ENCODE measurements at regions not wholly inside any gene's neighbourhood (a gene's known extent, or its start where the extent isn't known, plus 50 kb on each side); places are given as distances from the start of the nearest gene placed in this dataset.

DNA sequence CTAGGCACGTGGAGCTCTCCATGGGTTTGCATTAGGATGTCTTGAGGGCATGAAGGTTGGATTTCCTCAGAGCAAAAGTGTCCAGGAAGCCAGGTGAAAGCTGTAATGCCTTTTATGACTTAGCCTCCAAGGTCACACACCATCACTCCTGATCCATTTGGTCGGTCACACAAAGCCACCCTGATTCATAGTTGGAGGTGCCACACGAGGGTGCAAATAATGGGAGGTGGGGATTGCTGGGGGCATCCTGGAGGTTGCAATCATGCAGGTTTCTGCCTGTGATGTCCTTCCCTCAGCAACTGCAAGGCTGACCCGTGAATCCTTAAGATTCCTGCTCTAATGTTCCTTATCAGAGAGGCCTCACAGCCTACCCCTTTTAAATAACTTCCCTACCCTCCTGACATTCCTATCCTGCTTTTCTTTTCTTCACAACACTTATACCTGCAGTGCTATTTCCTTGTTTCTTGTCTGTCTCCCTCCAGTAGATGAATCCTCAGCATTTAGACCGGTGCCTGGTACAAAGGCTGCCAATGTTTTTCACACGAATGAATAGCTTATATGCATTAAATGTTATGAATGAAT, 97.1 kb downstream of the LIPG start:
- DNase-seq (no peak), FAIRE-seq (no peak)
- H3K9ac ChIP-seq (ENCODE audit: low read length in 3 of 3) = no peak overlapping the region

DNA sequence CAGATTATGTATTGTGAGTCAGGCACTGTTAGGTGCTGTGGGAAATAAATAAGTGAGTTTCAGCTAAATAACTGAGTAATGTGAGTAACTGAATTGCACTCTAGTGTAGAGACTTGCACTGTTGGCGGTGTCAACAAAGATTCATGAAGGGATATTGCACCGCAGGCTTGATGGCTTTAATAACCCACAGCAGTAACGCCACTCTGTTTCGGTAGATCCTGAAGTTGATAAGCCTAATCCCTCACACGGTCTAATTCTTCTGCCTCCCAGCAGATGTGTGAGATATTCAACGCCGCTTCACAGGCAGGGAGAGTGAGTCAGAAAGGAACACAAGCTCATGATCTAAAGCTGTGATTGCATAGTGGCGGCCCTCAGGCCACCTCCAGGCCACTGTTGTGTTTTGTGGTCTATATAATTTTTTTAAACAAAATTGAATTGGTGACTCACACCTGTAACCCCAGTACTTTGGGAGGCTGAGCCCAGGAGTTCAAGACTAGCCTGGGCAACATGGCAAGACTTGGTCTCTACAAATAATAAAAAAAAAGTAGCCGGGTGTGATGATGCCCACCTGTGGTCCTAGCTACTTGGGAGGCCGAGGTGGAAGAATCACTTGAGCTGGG, 94.3 kb downstream of the LIPG start:
- no peak for FAIRE-seq

More for the DNA sequence above, 97.1 kb downstream of the LIPG start:
- Histone ChIP-seq H3K4me3 (ENCODE audit: low read length in 3 of 3) (no peak overlapping the region), H3K9me3 (ENCODE audit: control insufficient read depth in 2 of 3, insufficient read depth in 1 of 3, low read length in 3 of 3) (no peaks in the 10 kb centered on the region), H3K27ac (ENCODE audit: low read depth in 2 of 2, low read length in 2 of 2) (no peak overlapping the region), H3K27me3 (ENCODE audit: control insufficient read depth, insufficient read depth, low read length) (no peaks in the 10 kb centered on the region), H3K4me1 (ENCODE audit: control insufficient read depth in 2 of 3, insufficient read depth in 2 of 3, low read depth in 1 of 3, low read length in 3 of 3) (peaks cover 0 to 14% (median 0%) of the 10 kb centered on the region in 3 donors), H3K36me3 (ENCODE audit: control insufficient read depth in 2 of 3, insufficient read depth in 3 of 3, low read length in 3 of 3) (no peaks in the 10 kb centered on the region)
- TF ChIP-seq, protein P1, sequence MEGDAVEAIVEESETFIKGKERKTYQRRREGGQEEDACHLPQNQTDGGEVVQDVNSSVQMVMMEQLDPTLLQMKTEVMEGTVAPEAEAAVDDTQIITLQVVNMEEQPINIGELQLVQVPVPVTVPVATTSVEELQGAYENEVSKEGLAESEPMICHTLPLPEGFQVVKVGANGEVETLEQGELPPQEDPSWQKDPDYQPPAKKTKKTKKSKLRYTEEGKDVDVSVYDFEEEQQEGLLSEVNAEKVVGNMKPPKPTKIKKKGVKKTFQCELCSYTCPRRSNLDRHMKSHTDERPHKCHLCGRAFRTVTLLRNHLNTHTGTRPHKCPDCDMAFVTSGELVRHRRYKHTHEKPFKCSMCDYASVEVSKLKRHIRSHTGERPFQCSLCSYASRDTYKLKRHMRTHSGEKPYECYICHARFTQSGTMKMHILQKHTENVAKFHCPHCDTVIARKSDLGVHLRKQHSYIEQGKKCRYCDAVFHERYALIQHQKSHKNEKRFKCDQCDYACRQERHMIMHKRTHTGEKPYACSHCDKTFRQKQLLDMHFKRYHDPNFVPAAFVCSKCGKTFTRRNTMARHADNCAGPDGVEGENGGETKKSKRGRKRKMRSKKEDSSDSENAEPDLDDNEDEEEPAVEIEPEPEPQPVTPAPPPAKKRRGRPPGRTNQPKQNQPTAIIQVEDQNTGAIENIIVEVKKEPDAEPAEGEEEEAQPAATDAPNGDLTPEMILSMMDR (IDR thresholded peaks at IDR 0.05; ENCODE audit: borderline replicate concordance, extremely low read depth, insufficient read depth) = no peak
- intact Hi-C loops (cut with DNase I) = no loop called here

DNA sequence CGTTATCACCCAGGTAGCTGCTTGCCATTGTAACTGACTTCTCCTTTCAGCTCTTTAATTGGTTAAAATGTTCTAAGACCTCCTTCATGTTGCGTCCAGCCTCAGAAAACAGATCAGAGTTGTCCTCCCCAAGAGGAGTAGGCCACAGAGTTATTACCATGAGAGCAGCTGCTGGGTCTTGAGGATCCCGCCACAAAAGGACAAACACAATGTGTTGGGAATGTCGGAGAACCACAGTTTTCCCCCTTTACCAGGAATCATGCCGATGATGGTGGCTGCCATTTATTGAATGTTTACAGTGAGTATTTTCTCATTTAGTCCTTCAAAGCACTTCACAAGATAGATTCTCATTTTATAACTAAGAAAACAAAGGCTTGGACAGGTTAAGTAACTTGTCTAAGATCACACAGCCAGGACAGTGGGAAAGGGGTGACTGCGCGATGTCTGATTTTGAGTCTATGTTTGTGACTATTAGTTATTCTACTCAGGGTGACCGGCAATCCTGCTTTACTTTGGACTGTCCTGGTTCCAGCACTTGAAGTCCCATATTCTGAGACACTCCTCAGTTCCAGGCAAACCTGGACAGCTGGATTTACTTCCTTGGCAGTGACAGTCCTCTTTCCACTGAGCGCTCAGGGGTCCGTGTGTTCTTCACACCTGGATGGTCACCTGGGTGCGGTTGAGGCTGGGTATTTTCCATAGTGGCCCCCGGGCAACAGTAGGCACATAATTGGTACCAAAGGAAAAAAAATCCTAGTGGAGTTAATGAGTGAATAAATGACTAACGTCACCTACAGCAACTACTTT, 93.6 kb downstream of the LIPG start:
- TF ChIP-seq, protein P1 (IDR thresholded peaks at IDR 0.05; ENCODE audit: borderline replicate concordance, extremely low read depth, insufficient read depth) = no peak
- H3K4me1 ChIP-seq (ENCODE audit: control insufficient read depth in 2 of 3, insufficient read depth in 2 of 3, low read depth in 1 of 3, low read length in 3 of 3) = peaks cover 0 to 14% (median 0%) of the 10 kb centered on the region in 3 donors
- H3K27me3 ChIP-seq (ENCODE audit: control insufficient read depth, insufficient read depth, low read length) = no peaks in the 10 kb centered on the region
- H3K9me3 ChIP-seq (ENCODE audit: control insufficient read depth in 2 of 3, insufficient read depth in 1 of 3, low read length in 3 of 3) = no peaks in the 10 kb centered on the region
- peak; percentile 27 for FAIRE-seq
- peak in 3 of 5 donors; percentile 33 to 82 (median 71) for DNase-seq
- no peak overlapping the region for H3K4me3 ChIP-seq (ENCODE audit: low read length in 3 of 3)
- peak overlapping the region in 1 of 3 donors; percentile 13 for H3K9ac ChIP-seq (ENCODE audit: low read length in 3 of 3)
- peak overlapping the region; percentile 59 to 79 for H3K27ac ChIP-seq (ENCODE audit: low read depth in 2 of 2, low read length in 2 of 2)
- intact Hi-C loops (cut with DNase I) = no loop called here
- H3K36me3 ChIP-seq (ENCODE audit: control insufficient read depth in 2 of 3, insufficient read depth in 3 of 3, low read length in 3 of 3) = no peaks in the 10 kb centered on the region

More for the DNA sequence above, 94.3 kb downstream of the LIPG start:
- intact Hi-C loops (cut with DNase I) = no loop called here
- peak overlapping the region; percentile 0 to 65 for H3K27ac ChIP-seq (ENCODE audit: low read depth in 2 of 2, low read length in 2 of 2)
- H3K9ac ChIP-seq (ENCODE audit: low read length in 3 of 3) = no peak overlapping the region
- TF ChIP-seq, protein P1 (IDR thresholded peaks at IDR 0.05; ENCODE audit: borderline replicate concordance, extremely low read depth, insufficient read depth) = no peak
- H3K4me1 ChIP-seq (ENCODE audit: control insufficient read depth in 2 of 3, insufficient read depth in 2 of 3, low read depth in 1 of 3, low read length in 3 of 3) = peaks cover 0 to 14% (median 0%) of the 10 kb centered on the region in 3 donors
- H3K9me3 ChIP-seq (ENCODE audit: control insufficient read depth in 2 of 3, insufficient read depth in 1 of 3, low read length in 3 of 3) = no peaks in the 10 kb centered on the region
- H3K27me3 ChIP-seq (ENCODE audit: control insufficient read depth, insufficient read depth, low read length) = no peaks in the 10 kb centered on the region
- H3K4me3 ChIP-seq (ENCODE audit: low read length in 3 of 3) = no peak overlapping the region
- no peaks in the 10 kb centered on the region for H3K36me3 ChIP-seq (ENCODE audit: control insufficient read depth in 2 of 3, insufficient read depth in 3 of 3, low read length in 3 of 3)
- DNase-seq = no peak

Measured in kidney (tissue), 13 donors.